DND-41 (cell line): ENCODE measurements at regions not wholly inside any gene's neighbourhood (a gene's known extent, or its start where the extent isn't known, plus 50 kb on each side); places are given as distances from the start of the nearest gene placed in this dataset.

Experiments used
- ATAC-seq: fragments of 200-7000 bp; cut with Tn5 transposase; 3 replicates; pipeline ENCODE4 v1.9.1; 2021; ENCODE audit warnings: low read depth; ENCODE audit not compliant: insufficient read depth
- DNase-seq: peaks from one replicate; pipeline ENCODE4 v3.0.0-alpha.2; 2020
- H2AFZ ChIP-seq: 2 replicates; pipeline ENCODE4 v1.6.0; 2012; ENCODE audit warnings: low read depth, low read length
- H3K27ac ChIP-seq: 2 replicates; pipeline ENCODE4 v1.5.1; 2012; ENCODE audit warnings: low read length, inconsistent platforms
- H3K27me3 ChIP-seq: fragments of 200-600 bp; sonication (generic); 2 replicates; pipeline ENCODE4 v1.6.0; 2012; ENCODE audit warnings: low read length, mild to moderate bottlenecking, inconsistent platforms; ENCODE audit not compliant: insufficient read depth, poor library complexity
- H3K36me3 ChIP-seq: 2 replicates; pipeline ENCODE4 v1.5.1; 2012; ENCODE audit warnings: low read length, inconsistent platforms; ENCODE audit not compliant: insufficient read depth
- H3K4me1 ChIP-seq: 2 replicates; pipeline ENCODE4 v1.5.1; 2012; ENCODE audit warnings: mild to moderate bottlenecking, low read length; ENCODE audit not compliant: insufficient read depth
- H3K4me2 ChIP-seq: 2 replicates; pipeline ENCODE4 v1.6.0; 2012; ENCODE audit warnings: mild to moderate bottlenecking, moderate library complexity, low read length, inconsistent platforms; ENCODE audit not compliant: insufficient read depth
- H3K4me3 ChIP-seq, 2 experiments: fragments of 200-600 bp in 1 of 2; shearing (Covaris generic) in 1 of 2; 2 replicates each; pipeline ENCODE4 v1.5.1; 2012 to 2016; ENCODE audit warnings: inconsistent platforms in 2 of 2, low read length in 2 of 2, mild to moderate bottlenecking in 2 of 2, low read depth in 1 of 2, moderate library complexity in 1 of 2
- H3K79me2 ChIP-seq: 2 replicates; pipeline ENCODE4 v1.6.0; 2012; ENCODE audit warnings: low read length, inconsistent platforms; ENCODE audit not compliant: insufficient read depth
- H3K9ac ChIP-seq: 2 replicates; pipeline ENCODE4 v1.6.0; 2012; ENCODE audit warnings: low read depth, mild to moderate bottlenecking, inconsistent platforms, low read length, moderate library complexity
- H3K9me3 ChIP-seq: 2 replicates; pipeline ENCODE4 v1.5.1; 2012; ENCODE audit warnings: low read length, moderate library complexity, mild to moderate bottlenecking, inconsistent platforms; ENCODE audit not compliant: insufficient read depth, severe bottlenecking
- H4K20me1 ChIP-seq: 2 replicates; pipeline ENCODE4 v1.6.0; 2012; ENCODE audit warnings: low read length; ENCODE audit not compliant: insufficient read depth
- CTCF ChIP-seq: IDR thresholded peaks from 2 replicates; pipeline ENCODE4 v1.5.1; 2012; ENCODE audit warnings: borderline replicate concordance, low read length, moderate library complexity, mild to moderate bottlenecking; ENCODE audit not compliant: poor library complexity, severe bottlenecking; ENCODE audit errors: extremely low read depth
- EZH2 ChIP-seq: IDR thresholded peaks from 3 replicates; pipeline ENCODE4 v1.6.1; 2012; ENCODE audit warnings: borderline replicate concordance, low read depth, mild to moderate bottlenecking, moderate library complexity, low read length, inconsistent platforms; ENCODE audit not compliant: severe bottlenecking

GRCh38 chr6:69623357-69623756 is 173.5 kb downstream of the LMBRD1 start:
- no peak overlapping the region for H3K9ac ChIP-seq
- H3K27me3 ChIP-seq = no peaks in the 10 kb centered on the region
- H3K27ac ChIP-seq = no peak overlapping the region
- H3K4me2 ChIP-seq = no peak overlapping the region
- no peak for DNase-seq
- no peak overlapping the region for H2AFZ ChIP-seq
- no peaks in the 10 kb centered on the region for H3K9me3 ChIP-seq
- H3K79me2 ChIP-seq = no peaks in the 10 kb centered on the region
- TF ChIP-seq EZH2 = no peak
- no peak for TF ChIP-seq CTCF
- no peak for ATAC-seq
- H4K20me1 ChIP-seq = no peaks in the 10 kb centered on the region
- no peaks in the 10 kb centered on the region for H3K36me3 ChIP-seq
- no peaks in the 10 kb centered on the region for H3K4me1 ChIP-seq
- no peak overlapping the region for H3K4me3 ChIP-seq

DNA sequence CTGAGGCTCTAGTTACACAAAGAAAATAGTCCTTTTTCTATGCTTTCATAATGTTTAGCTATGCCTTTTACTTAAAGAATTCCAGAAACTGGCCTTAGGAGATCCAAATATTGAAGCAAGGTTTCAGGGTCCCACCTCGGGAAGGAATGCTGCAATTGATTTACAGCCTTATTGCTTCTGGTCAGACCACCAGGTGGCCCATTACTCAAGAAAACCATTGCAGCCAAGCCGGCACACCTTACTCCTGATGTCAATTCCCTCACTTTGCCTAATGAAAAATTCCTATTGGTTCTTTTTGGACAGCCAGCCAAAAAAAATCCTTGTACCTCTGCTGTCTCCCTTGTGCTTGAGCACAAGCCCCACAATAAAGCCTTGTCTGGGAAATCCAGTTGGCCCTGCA is 173.9 kb downstream of the LMBRD1 start:
- H3K27ac ChIP-seq = no peak overlapping the region
- DNase-seq = no peak
- TF ChIP-seq CTCF (no peak), EZH2 (no peak)
- no peak overlapping the region for H3K4me3 ChIP-seq
- no peak overlapping the region for H3K4me2 ChIP-seq
- no peaks in the 10 kb centered on the region for H3K4me1 ChIP-seq
- ATAC-seq = no peak
- H3K36me3 ChIP-seq = no peaks in the 10 kb centered on the region
- no peaks in the 10 kb centered on the region for H3K79me2 ChIP-seq
- H4K20me1 ChIP-seq = no peaks in the 10 kb centered on the region
- H3K9me3 ChIP-seq = no peaks in the 10 kb centered on the region
- no peak overlapping the region for H3K9ac ChIP-seq
- no peaks in the 10 kb centered on the region for H3K27me3 ChIP-seq
- H2AFZ ChIP-seq = no peak overlapping the region

- Histone ChIP-seq H3K27ac (no peak overlapping the region), H3K27me3 (no peaks in the 10 kb centered on the region), H2AFZ (no peak overlapping the region), H3K9ac (no peak overlapping the region), H3K36me3 (no peaks in the 10 kb centered on the region), H4K20me1 (no peaks in the 10 kb centered on the region), H3K4me2 (no peak overlapping the region), H3K79me2 (no peaks in the 10 kb centered on the region), H3K9me3 (no peaks in the 10 kb centered on the region), H3K4me3 (no peak overlapping the region), H3K4me1 (no peaks in the 10 kb centered on the region)
- no peak for DNase-seq
- ATAC-seq = no peak
- TF ChIP-seq CTCF (no peak), EZH2 (no peak)
Observed at GRCh38 chr6:69622230-69622629, 174.6 kb downstream of the LMBRD1 start.

GRCh38 chr6:69617163-69617562 is 179.6 kb downstream of the LMBRD1 start:
- no peak for ATAC-seq
- no peak overlapping the region for H2AFZ ChIP-seq

More at GRCh38 chr6:69617163-69617562, 179.6 kb downstream of the LMBRD1 start:
- Histone ChIP-seq H3K4me3 (no peak overlapping the region), H3K79me2 (no peaks in the 10 kb centered on the region), H3K4me1 (no peaks in the 10 kb centered on the region), H3K9me3 (no peaks in the 10 kb centered on the region), H4K20me1 (no peaks in the 10 kb centered on the region), H3K27me3 (no peaks in the 10 kb centered on the region), H3K9ac (no peak overlapping the region), H3K36me3 (no peaks in the 10 kb centered on the region), H3K27ac (no peak overlapping the region), H3K4me2 (no peak overlapping the region)
- TF ChIP-seq CTCF (no peak), EZH2 (no peak)
- no peak for DNase-seq
